HCT116 (cell line): ENCODE measurements at regions not wholly inside any gene's neighbourhood (a gene's known extent, or its start where the extent isn't known, plus 50 kb on each side); places are given as distances from the start of the nearest gene placed in this dataset.

ENCODE experiments used
- ATAC-seq: fragments of 200-7000 bp; cut with Tn5 transposase; 2 replicates; pipeline ENCODE4 v1.9.1; 2020; ENCODE audit warnings: mild to moderate bottlenecking, moderate library complexity
- BruUV-seq: library from RNA; stranded (reverse); fragments of 400-500 nt; replicated peaks from 2 replicates; lab custom pipeline; 2021; lab: Mats Ljungman, UMichigan
- CTCF ChIA-PET: fragments of 300-600 bp; sonication (Branson Sonifier 250); formaldehyde crosslinking; loops from one replicate; lab custom pipeline; 2021; ENCODE audit warnings: antibody characterized with exemption; lab: Charles Lee
- POLR2A ChIA-PET: fragments of 300-600, 350-600 bp; sonication (Branson Sonifier 250); formaldehyde crosslinking; loops from one replicate; lab custom pipeline; 2021; ENCODE audit warnings: antibody characterized with exemption; lab: Charles Lee
- RAD21 ChIA-PET, 2 experiments: fragments of 300-600 bp; sonication (Branson Sonifier 250); formaldehyde crosslinking; loops; one replicate each; lab custom pipeline; 2023; ENCODE audit warnings: low total read pairs in 2 of 2; ENCODE audit not compliant: uncharacterized antibody in 2 of 2, unreplicated experiment in 2 of 2, low non-redundant PET in 1 of 2; lab: Charles Lee
- DNase-seq: peaks from one replicate; pipeline ENCODE4 v3.0.0-alpha.2; 2010; ENCODE audit warnings: low read depth, low spot score
- H2AFZ ChIP-seq: fragments of 200-600 bp; shearing (Covaris generic), sonication (generic); 2 replicates; pipeline ENCODE4 v1.6.1; 2017; ENCODE audit warnings: low read depth, mixed run types, mixed read lengths, antibody characterized with exemption, low read length; ENCODE audit not compliant: poor library complexity, severe bottlenecking
- H3K27ac ChIP-seq: 2 replicates; pipeline ENCODE4 v1.5.1; 2012; ENCODE audit warnings: low read depth, low read length
- H3K27me3 ChIP-seq: fragments of 200-600 bp; sonication (generic); 2 replicates; pipeline ENCODE4 v1.6.1; 2016; ENCODE audit warnings: mixed run types, low read length, mixed read lengths; ENCODE audit not compliant: insufficient read depth
- H3K36me3 ChIP-seq, 2 experiments: fragments of 200-500 bp in 1 of 2; fragments of 200-600 bp in 1 of 2; sonication (Bioruptor generic) in 1 of 2; sonication (generic) in 1 of 2; 2 replicates each; pipeline versions ENCODE4 v1.5.1 to v1.6.1; 2014 to 2016; ENCODE audit warnings: low read length in 2 of 2, inconsistent platforms in 1 of 2, mixed read lengths in 1 of 2, mixed run types in 1 of 2; ENCODE audit not compliant: insufficient read depth in 2 of 2, control insufficient read depth in 1 of 2
- H3K4me1 ChIP-seq, 2 experiments: fragments of 200-600 bp in 1 of 2; sonication (generic) in 1 of 2; 2 replicates each; pipeline versions ENCODE4 v1.5.1 to v1.6.1; 2012 to 2017; ENCODE audit warnings: low read length in 2 of 2, inconsistent platforms in 1 of 2, mild to moderate bottlenecking in 1 of 2, mixed read lengths in 1 of 2, mixed run types in 1 of 2, moderate library complexity in 1 of 2; ENCODE audit not compliant: insufficient read depth in 2 of 2, control insufficient read depth in 1 of 2
- H3K4me2 ChIP-seq: fragments of 200-600 bp; sonication (generic); 2 replicates; pipeline ENCODE4 v1.6.1; 2017; ENCODE audit warnings: mixed run types, low read length, mixed read lengths
- H3K4me3 ChIP-seq, 2 experiments: fragments of 200-600 bp in 1 of 2; sonication (generic) in 1 of 2; replicated peaks in 1 of 2; 2 replicates each; pipeline ENCODE4 v1.5.1; 2011 to 2016; ENCODE audit warnings: low read length in 2 of 2, control low read depth in 1 of 2, low read depth in 1 of 2, mild to moderate bottlenecking in 1 of 2, mixed read lengths in 1 of 2, mixed run types in 1 of 2
- H3K79me2 ChIP-seq: fragments of 200-600 bp; sonication (generic); 2 replicates; pipeline ENCODE4 v1.6.1; 2017; ENCODE audit warnings: mild to moderate bottlenecking, mixed run types, low read length, moderate library complexity, mixed read lengths; ENCODE audit not compliant: insufficient read depth
- H3K9ac ChIP-seq: fragments of 200-600 bp; sonication (generic); 2 replicates; pipeline ENCODE4 v1.6.1; 2016; ENCODE audit warnings: low read length, mixed read lengths
- H3K9me2 ChIP-seq: fragments of 200-600 bp; sonication (generic), shearing (Covaris generic); 2 replicates; pipeline ENCODE4 v1.6.1; 2017; ENCODE audit warnings: mixed run types, mild to moderate bottlenecking, moderate library complexity; ENCODE audit not compliant: insufficient read depth
- H3K9me3 ChIP-seq, 2 experiments: fragments of 200-500 bp in 1 of 2; fragments of 200-600 bp in 1 of 2; sonication (Bioruptor generic) in 1 of 2; sonication (generic) in 1 of 2; 2 replicates each; pipeline ENCODE4 v1.6.1; 2014 to 2017; ENCODE audit warnings: low read length in 2 of 2, mixed read lengths in 2 of 2, inconsistent platforms in 1 of 2, low read depth in 1 of 2, mild to moderate bottlenecking in 1 of 2, mixed run types in 1 of 2, moderate library complexity in 1 of 2; ENCODE audit not compliant: control insufficient read depth in 1 of 2, insufficient read depth in 1 of 2
- H4K20me1 ChIP-seq: fragments of 200-600 bp; sonication (generic), shearing (Covaris generic); 2 replicates; pipeline ENCODE4 v1.6.1; 2017; ENCODE audit warnings: mixed run types, mild to moderate bottlenecking, moderate library complexity; ENCODE audit not compliant: insufficient read depth
- CBX3 ChIP-seq: IDR thresholded peaks from 2 replicates; pipeline ENCODE4 v1.6.1; 2012; ENCODE audit warnings: low read depth
- CEBPB ChIP-seq: IDR thresholded peaks from 2 replicates; pipeline ENCODE4 v1.6.1; 2012; ENCODE audit warnings: low read depth
- EGR1 ChIP-seq: IDR thresholded peaks from 2 replicates; pipeline ENCODE4 v1.6.1; 2012; ENCODE audit warnings: low read depth
- ELF1 ChIP-seq: IDR thresholded peaks from 2 replicates; pipeline ENCODE4 v1.6.1; 2012; ENCODE audit warnings: low read depth, borderline replicate concordance
- EZH2 ChIP-seq: fragments of 200-600 bp; sonication (generic); IDR thresholded peaks from 2 replicates; pipeline ENCODE4 v1.6.1; 2017; ENCODE audit warnings: antibody characterized with exemption, mixed run types
- POLR2A ChIP-seq: IDR thresholded peaks from 2 replicates; pipeline ENCODE4 v1.7.0; 2011; ENCODE audit warnings: borderline replicate concordance; ENCODE audit not compliant: insufficient read depth, insufficient read length; ENCODE audit errors: extremely low read depth
- POLR2AphosphoS5 ChIP-seq: IDR thresholded peaks from 2 replicates; pipeline ENCODE4 v1.6.1; 2011; ENCODE audit warnings: mild to moderate bottlenecking, low read depth, low read length, moderate library complexity
- RAD21 ChIP-seq: IDR thresholded peaks from 2 replicates; pipeline ENCODE4 v1.6.1; 2012; ENCODE audit warnings: low read depth, mild to moderate bottlenecking
- SIN3A ChIP-seq: IDR thresholded peaks from 2 replicates; pipeline ENCODE4 v1.6.1; 2012; ENCODE audit warnings: low read depth
- SP1 ChIP-seq: IDR thresholded peaks from 2 replicates; pipeline ENCODE4 v1.6.1; 2012; ENCODE audit warnings: low read depth
- YY1 ChIP-seq: IDR thresholded peaks from 2 replicates; pipeline ENCODE4 v1.6.1; 2011; ENCODE audit warnings: low read length, low read depth, moderate library complexity, mild to moderate bottlenecking; ENCODE audit not compliant: insufficient replicate concordance; ENCODE audit errors: extremely low read depth
- ZFX ChIP-seq: fragments of 450-650 bp; IDR thresholded peaks from 2 replicates; pipeline ENCODE4 v1.6.1; 2017
- ZNF274 ChIP-seq: fragments of 200-500 bp; sonication (Bioruptor generic); IDR thresholded peaks from 2 replicates; pipeline ENCODE4 v1.6.1; 2014; ENCODE audit warnings: mild to moderate bottlenecking, low read depth, low read length, inconsistent platforms
- intact Hi-C: fragments of 100-400 bp; cut with micrococcal nuclease; formaldehyde crosslinking; loops from 2 replicates; pipeline ENCODE4 v1.10.0; 2022
- TF ChIP-seq, protein P1 (sequence below): IDR thresholded peaks from 2 replicates; pipeline ENCODE4 v1.6.1; 2011; ENCODE audit warnings: mild to moderate bottlenecking, low read length, moderate library complexity; ENCODE audit not compliant: insufficient replicate concordance; ENCODE audit errors: extremely low read depth
- TF ChIP-seq, protein P2 (sequence below): IDR thresholded peaks from 2 replicates; pipeline ENCODE4 v1.6.1; 2012
- TF ChIP-seq, protein P3 (sequence below): IDR thresholded peaks from 2 replicates; pipeline ENCODE4 v1.6.1; 2012; ENCODE audit warnings: low read depth
- TF ChIP-seq, protein P4 (sequence below), 3 experiments: fragments of 200-600 bp in 1 of 3; sonication (generic) in 1 of 3; IDR thresholded peaks in 2 of 3; conservative IDR thresholded peaks in 1 of 3; 2 replicates each; pipeline ENCODE4 v1.5.1; 2012 to 2017; ENCODE audit warnings: low read depth in 2 of 3, low read length in 2 of 3, antibody characterized with exemption in 1 of 3, borderline replicate concordance in 1 of 3, control low read depth in 1 of 3, mild to moderate bottlenecking in 1 of 3, mixed read lengths in 1 of 3, mixed run types in 1 of 3, moderate library complexity in 1 of 3; ENCODE audit not compliant: insufficient read depth in 1 of 3

DNA sequence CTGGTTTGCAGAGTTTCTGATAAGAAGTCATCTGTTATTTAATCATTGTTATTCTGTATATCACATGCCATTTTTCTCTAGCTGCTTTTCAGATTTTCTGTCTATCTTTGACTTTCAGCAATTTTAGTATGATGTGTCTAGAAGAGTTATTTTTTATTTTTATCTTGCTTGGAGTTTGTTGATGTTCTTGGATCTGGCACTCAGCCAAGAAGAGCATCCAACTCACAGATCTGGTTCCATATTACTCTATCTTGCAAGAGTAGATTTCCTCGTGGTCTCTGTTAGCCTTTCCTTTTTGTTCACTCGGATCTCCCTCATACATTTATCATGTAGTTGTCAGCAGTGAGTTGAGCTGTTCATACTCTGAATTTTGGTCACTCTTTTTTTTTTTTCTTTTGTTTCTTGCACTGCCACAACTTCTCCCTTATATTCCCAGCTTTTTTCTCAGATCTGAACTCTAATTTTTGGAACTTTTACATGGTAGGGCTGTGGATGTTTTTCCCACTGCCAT is 54.8 kb upstream of the CALCR start:
- no peak for TF ChIP-seq RAD21
- TF ChIP-seq ZFX = no peak
- TF ChIP-seq EZH2 = no peak
- TF ChIP-seq POLR2AphosphoS5 = no peak
- no peak for TF ChIP-seq SIN3A
- TF ChIP-seq, protein P1, sequence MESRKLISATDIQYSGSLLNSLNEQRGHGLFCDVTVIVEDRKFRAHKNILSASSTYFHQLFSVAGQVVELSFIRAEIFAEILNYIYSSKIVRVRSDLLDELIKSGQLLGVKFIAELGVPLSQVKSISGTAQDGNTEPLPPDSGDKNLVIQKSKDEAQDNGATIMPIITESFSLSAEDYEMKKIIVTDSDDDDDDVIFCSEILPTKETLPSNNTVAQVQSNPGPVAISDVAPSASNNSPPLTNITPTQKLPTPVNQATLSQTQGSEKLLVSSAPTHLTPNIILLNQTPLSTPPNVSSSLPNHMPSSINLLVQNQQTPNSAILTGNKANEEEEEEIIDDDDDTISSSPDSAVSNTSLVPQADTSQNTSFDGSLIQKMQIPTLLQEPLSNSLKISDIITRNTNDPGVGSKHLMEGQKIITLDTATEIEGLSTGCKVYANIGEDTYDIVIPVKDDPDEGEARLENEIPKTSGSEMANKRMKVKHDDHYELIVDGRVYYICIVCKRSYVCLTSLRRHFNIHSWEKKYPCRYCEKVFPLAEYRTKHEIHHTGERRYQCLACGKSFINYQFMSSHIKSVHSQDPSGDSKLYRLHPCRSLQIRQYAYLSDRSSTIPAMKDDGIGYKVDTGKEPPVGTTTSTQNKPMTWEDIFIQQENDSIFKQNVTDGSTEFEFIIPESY = no peak
- TF ChIP-seq CBX3 = no peak
- TF ChIP-seq CEBPB = no peak
- TF ChIP-seq ZNF274 = no peak
- no peak for TF ChIP-seq EGR1
- no peak for TF ChIP-seq ELF1
- TF ChIP-seq, protein P2, sequence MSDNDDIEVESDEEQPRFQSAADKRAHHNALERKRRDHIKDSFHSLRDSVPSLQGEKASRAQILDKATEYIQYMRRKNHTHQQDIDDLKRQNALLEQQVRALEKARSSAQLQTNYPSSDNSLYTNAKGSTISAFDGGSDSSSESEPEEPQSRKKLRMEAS = no peak
- no peak for TF ChIP-seq SP1
- TF ChIP-seq, protein P3, sequence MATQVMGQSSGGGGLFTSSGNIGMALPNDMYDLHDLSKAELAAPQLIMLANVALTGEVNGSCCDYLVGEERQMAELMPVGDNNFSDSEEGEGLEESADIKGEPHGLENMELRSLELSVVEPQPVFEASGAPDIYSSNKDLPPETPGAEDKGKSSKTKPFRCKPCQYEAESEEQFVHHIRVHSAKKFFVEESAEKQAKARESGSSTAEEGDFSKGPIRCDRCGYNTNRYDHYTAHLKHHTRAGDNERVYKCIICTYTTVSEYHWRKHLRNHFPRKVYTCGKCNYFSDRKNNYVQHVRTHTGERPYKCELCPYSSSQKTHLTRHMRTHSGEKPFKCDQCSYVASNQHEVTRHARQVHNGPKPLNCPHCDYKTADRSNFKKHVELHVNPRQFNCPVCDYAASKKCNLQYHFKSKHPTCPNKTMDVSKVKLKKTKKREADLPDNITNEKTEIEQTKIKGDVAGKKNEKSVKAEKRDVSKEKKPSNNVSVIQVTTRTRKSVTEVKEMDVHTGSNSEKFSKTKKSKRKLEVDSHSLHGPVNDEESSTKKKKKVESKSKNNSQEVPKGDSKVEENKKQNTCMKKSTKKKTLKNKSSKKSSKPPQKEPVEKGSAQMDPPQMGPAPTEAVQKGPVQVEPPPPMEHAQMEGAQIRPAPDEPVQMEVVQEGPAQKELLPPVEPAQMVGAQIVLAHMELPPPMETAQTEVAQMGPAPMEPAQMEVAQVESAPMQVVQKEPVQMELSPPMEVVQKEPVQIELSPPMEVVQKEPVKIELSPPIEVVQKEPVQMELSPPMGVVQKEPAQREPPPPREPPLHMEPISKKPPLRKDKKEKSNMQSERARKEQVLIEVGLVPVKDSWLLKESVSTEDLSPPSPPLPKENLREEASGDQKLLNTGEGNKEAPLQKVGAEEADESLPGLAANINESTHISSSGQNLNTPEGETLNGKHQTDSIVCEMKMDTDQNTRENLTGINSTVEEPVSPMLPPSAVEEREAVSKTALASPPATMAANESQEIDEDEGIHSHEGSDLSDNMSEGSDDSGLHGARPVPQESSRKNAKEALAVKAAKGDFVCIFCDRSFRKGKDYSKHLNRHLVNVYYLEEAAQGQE = no peak
- no peak for TF ChIP-seq YY1
- TF ChIP-seq POLR2A = no peak
- TF ChIP-seq, protein P4, sequence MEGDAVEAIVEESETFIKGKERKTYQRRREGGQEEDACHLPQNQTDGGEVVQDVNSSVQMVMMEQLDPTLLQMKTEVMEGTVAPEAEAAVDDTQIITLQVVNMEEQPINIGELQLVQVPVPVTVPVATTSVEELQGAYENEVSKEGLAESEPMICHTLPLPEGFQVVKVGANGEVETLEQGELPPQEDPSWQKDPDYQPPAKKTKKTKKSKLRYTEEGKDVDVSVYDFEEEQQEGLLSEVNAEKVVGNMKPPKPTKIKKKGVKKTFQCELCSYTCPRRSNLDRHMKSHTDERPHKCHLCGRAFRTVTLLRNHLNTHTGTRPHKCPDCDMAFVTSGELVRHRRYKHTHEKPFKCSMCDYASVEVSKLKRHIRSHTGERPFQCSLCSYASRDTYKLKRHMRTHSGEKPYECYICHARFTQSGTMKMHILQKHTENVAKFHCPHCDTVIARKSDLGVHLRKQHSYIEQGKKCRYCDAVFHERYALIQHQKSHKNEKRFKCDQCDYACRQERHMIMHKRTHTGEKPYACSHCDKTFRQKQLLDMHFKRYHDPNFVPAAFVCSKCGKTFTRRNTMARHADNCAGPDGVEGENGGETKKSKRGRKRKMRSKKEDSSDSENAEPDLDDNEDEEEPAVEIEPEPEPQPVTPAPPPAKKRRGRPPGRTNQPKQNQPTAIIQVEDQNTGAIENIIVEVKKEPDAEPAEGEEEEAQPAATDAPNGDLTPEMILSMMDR (IDR thresholded peaks at IDR 0.05 in 2 of 3, conservative IDR thresholded peaks at IDR 0.05 in 1 of 3; ENCODE audit: borderline replicate concordance in 1 of 3, insufficient read depth in 1 of 3, low read depth in 2 of 3, low read length in 2 of 3) = no peak
- TF ChIP-seq, all 23 proteins: peak for 0
- no peak for DNase-seq

More for the DNA sequence above, 54.8 kb upstream of the CALCR start:
- Histone ChIP-seq H3K9me3 (no peaks in the 10 kb centered on the region), H3K4me3 (no peak overlapping the region), H3K36me3 (no peaks in the 10 kb centered on the region), H2AFZ (no peak overlapping the region), H3K27ac (no peak overlapping the region), H3K79me2 (peaks cover 9% of the 10 kb centered on the region; the same call in 1 of the 2 replicates), H3K27me3 (no peaks in the 10 kb centered on the region), H3K9ac (no peak overlapping the region), H4K20me1 (no peaks in the 10 kb centered on the region), H3K4me1 (no peaks in the 10 kb centered on the region), H3K4me2 (no peak overlapping the region), H3K9me2 (no peaks in the 10 kb centered on the region; the same call in 1 of the 2 replicates)
- intact Hi-C loops = no loop called here
- no peak for ATAC-seq
- ChIA-PET RAD21 (no interaction called here), CTCF (no interaction called here), POLR2A (no interaction called here)
- no TSS peak for BruUV-seq
